Superior temporal gyrus (tissue), 1 donor: ENCODE measurements at regions not wholly inside any gene's neighbourhood (a gene's known extent, or its start where the extent isn't known, plus 50 kb on each side); places are given as distances from the start of the nearest gene placed in this dataset.

Source experiments
- DNase-seq: peaks from one replicate; pipeline ENCODE4 v3.0.0-alpha.2; 2016; ENCODE audit errors: extremely low spot score

- no peak for DNase-seq
Observed at GRCh38 chr7:22624781-22625180, 102.2 kb upstream of the IL6 start.

GRCh38 chr7:22622116-22622785 is 104.7 kb upstream of the IL6 start:
- DNase-seq, result no peak

- DNase-seq, result no peak
Observed at GRCh38 chr7:22618528-22618927, 108.5 kb upstream of the IL6 start.

- no peak for DNase-seq
Observed at GRCh38 chr7:22617166-22617565, 109.8 kb upstream of the IL6 start.

GRCh38 chr7:22613496-22613895 is 113.5 kb upstream of the IL6 start:
- no peak for DNase-seq

- DNase-seq, result no peak
Observed at GRCh38 chr7:22612776-22613175, 112.8 kb upstream of the STEAP1B start.

DNA sequence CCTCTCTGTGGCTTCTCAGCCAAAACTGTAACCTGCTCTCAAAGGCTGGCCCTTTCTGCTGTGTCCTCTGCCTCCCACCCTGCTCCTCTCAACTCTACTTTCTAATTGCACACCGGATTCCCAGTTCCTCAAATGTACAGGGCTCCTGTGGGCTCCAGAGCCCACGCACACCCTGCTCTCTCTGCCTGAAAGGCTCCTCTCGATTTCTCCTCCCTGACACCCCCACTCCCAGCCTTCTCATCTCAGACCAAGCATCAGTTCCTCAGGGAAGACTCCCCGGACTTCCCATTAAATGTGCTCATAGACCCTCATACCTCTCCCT is 111.7 kb upstream of the STEAP1B start:
- no peak for DNase-seq

- no peak for DNase-seq
Observed at GRCh38 chr7:22610951-22611757, 111.2 kb upstream of the STEAP1B start.

DNA sequence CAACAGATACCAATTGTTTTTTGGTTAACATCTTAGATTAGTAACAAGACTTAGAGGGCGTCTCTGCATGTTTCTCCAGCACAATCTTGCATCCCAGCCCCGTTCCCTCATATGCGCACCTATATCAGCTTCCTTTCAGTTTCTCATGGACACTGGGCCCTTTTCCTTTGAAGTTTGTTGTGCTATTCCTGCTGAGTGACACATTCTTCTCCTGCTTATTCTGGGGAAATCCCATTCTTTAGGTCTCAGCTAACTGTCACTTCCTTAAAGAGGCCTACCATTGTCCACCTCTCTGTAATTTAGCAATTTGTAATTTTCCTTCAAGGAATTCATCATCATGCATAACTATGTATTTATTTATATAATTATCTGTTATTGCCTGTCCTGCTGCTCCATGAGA is 110.3 kb upstream of the STEAP1B start:
- no peak for DNase-seq

GRCh38 chr7:22607180-22607579 is 107.2 kb upstream of the STEAP1B start:
- no peak for DNase-seq

DNA sequence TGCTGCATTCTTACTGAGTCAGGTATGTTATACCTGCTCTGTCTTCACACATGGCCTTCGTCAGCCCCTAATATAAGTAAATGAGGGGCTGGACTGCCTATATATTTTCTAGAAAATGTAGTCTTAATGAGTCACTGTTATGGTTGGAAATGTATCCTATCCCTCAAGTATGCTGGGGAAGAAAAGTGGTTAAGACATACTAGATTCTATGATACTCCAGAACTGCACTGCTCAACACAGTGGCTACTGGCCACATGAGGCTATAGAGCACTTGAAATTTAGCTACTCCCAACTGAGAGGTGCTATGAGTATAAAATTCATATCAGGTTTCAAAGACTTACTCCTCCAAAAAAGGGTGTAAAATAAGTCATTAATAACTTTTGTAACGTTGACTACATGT is 104.3 kb upstream of the STEAP1B start:
- DNase-seq, result no peak

- no peak for DNase-seq
Observed at GRCh38 chr7:22601812-22602565, 102.0 kb upstream of the STEAP1B start.

DNA sequence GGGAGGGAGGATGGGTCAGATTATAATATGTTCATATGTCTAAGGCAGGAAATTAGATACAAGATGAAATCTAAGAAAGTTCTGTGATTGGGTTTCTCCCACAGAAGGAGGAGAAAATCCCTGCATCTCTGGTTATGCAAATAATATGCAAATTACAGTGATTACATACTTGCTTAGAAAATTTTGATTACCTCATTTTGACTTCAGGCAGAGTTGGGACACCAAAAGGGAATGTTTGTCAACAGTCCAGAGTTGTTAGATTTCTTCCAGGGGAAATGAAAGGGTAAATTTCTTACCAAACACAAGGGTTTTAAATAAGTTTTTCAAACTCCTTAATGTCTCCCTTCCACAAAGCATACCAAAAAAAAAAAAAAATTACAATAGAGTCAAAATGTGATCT is 101.4 kb upstream of the STEAP1B start:
- DNase-seq, result no peak

DNA sequence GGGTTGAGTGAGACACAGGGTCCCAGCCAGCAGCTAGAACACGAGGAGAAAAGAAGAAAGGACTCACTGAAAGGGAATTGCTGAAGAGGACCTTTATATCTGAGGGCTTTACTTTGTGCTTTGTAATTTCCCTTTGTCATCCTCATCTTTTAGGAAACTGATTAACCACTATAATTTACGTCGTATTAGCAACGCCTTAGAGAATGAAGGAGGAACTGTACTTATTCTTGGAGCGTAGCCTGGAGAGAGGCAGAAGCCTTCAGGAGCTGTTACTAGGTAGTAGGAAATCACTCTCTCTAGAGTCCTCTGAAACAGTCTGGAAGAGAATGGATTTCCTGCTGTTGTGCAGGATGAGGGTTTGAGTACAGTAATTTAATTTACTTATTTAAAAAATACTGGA is 101.0 kb upstream of the STEAP1B start:
- DNase-seq, result no peak

- no peak for DNase-seq
Observed at GRCh38 chr7:22598318-22598920, 98.4 kb upstream of the STEAP1B start.

GRCh38 chr7:22597844-22598243 is 97.9 kb upstream of the STEAP1B start:
- no peak for DNase-seq

GRCh38 chr7:22596763-22597400 is 96.9 kb upstream of the STEAP1B start:
- DNase-seq, result no peak

DNA sequence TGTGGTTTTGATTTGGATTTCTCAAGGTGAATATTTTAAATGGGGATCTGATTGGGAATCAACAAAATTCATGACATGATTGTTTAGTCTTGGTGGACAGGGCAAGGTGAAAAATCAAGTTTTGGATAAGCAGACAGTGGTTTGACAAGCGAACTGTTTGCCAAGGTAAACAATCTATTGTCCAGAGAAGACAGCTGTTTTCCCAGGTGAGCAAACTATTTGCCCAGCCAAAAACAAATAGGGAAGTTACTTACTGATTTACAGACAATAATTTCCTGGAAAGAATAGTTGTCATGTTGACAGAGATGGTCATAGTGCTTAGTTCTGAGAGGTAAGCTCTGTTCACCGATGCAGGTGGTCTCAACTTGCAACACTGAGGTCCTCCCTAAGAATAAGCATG is 94.0 kb upstream of the STEAP1B start:
- DNase-seq, result no peak

DNA sequence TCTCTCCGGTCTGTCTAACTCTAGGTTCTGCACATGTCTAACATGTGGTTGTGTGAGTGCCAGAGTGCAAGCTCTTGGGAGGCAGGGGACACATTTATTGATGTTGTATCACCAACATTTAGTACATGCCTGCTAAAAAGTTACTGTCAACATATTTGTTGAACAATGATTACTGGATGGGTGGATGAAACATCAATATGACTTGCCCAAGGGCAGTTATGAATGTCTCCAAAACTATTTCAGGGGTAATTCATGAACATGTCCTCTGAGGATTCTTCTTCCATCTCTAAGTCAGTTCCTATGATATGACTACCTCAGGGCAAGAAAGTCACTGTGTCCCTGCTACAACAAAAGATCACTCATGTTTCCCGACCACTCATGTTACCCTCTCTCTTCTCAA is 91.3 kb upstream of the STEAP1B start:
- DNase-seq, result no peak

- DNase-seq, result peak; percentile 34
Observed at GRCh38 chr7:22589641-22590201, 89.7 kb upstream of the STEAP1B start.

DNA sequence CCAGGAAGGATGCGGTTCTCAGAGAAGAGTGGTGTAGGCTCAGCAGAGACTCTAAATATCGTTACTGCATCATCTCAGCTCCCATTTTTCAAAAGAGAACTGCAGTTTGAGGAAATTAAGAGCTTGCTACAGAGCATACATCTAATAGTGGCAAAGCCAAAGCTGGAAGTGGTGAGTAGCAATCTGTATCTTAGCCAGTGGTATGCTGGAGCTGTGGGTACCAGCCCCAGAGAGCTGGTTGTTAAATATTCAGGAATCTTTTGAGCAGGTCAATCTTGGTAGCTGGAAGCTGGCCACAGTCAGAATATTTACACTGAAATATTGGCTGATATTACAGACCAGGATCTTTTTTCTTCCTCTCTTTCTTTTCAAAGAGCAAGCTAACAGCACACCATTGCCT is 88.4 kb upstream of the STEAP1B start:
- no peak for DNase-seq

GRCh38 chr7:22587322-22587721 is 87.3 kb upstream of the STEAP1B start:
- DNase-seq, result no peak
